ENCODE measurements at regions not wholly inside any gene's neighbourhood (a gene's known extent, or its start where the extent isn't known, plus 50 kb on each side); places are given as distances from the start of the nearest gene placed in this dataset.

- TF ChIP-seq CTCF (IDR thresholded peaks at IDR 0.05): no peak
- no peak for TF ChIP-seq POLR2AphosphoS5 (IDR thresholded peaks at IDR 0.05; ENCODE audit: insufficient read depth in 1 of 2, low read depth in 1 of 2)
Observed at GRCh38 chr2:153644955-153645354, 166.4 kb upstream of the RPRM start.

Data from vagina (tissue), 2 donors.